Lower leg skin (tissue), 3 donors: ENCODE measurements at regions not wholly inside any gene's neighbourhood (a gene's known extent, or its start where the extent isn't known, plus 50 kb on each side); places are given as distances from the start of the nearest gene placed in this dataset.

Experiments used
- POLR2A ChIP-seq, 2 donors: fragments of 450-650 bp; IDR thresholded peaks; one replicate each; pipeline ENCODE4 v1.6.1; 2016 to 2017; ENCODE audit warnings: antibody characterized with exemption in 2 of 2, mild to moderate bottlenecking in 1 of 2, moderate library complexity in 1 of 2
- TF ChIP-seq, protein P1 (sequence below), 3 donors: fragments of 450-650 bp; IDR thresholded peaks; one replicate each; pipeline ENCODE4 v1.5.1; 2016; ENCODE audit warnings: antibody characterized with exemption in 3 of 3, mild to moderate bottlenecking in 3 of 3, moderate library complexity in 2 of 3

DNA sequence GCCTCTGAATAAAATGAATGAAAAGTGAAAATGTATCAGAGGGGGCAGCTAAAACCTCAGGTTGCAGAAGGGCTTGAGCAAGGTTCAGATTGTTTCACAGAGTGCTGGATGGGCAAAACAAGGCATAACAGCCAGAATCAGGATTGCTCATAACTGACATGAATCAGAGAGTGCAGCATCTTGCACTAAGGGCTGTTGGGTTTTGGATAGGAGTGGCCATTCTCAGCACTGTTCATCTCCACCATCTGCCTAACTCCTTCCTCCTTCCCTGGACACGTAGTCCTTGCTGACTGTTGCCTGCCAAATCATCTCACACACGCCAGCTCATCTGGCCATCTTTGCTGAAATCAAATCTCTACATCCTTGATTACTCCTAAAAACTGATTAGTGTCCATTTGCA, 75.3 kb upstream of the C1QTNF7 start:
- TF ChIP-seq, protein P1, sequence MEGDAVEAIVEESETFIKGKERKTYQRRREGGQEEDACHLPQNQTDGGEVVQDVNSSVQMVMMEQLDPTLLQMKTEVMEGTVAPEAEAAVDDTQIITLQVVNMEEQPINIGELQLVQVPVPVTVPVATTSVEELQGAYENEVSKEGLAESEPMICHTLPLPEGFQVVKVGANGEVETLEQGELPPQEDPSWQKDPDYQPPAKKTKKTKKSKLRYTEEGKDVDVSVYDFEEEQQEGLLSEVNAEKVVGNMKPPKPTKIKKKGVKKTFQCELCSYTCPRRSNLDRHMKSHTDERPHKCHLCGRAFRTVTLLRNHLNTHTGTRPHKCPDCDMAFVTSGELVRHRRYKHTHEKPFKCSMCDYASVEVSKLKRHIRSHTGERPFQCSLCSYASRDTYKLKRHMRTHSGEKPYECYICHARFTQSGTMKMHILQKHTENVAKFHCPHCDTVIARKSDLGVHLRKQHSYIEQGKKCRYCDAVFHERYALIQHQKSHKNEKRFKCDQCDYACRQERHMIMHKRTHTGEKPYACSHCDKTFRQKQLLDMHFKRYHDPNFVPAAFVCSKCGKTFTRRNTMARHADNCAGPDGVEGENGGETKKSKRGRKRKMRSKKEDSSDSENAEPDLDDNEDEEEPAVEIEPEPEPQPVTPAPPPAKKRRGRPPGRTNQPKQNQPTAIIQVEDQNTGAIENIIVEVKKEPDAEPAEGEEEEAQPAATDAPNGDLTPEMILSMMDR (IDR thresholded peaks at IDR 0.05), result no peak
- no peak for TF ChIP-seq POLR2A (IDR thresholded peaks at IDR 0.05)
